ENCODE measurements at regions not wholly inside any gene's neighbourhood (a gene's known extent, or its start where the extent isn't known, plus 50 kb on each side); places are given as distances from the start of the nearest gene placed in this dataset.

GRCh38 chr4:85126991-85127591 is 160.6 kb upstream of the WDFY3 start:
- TF ChIP-seq, protein P1, sequence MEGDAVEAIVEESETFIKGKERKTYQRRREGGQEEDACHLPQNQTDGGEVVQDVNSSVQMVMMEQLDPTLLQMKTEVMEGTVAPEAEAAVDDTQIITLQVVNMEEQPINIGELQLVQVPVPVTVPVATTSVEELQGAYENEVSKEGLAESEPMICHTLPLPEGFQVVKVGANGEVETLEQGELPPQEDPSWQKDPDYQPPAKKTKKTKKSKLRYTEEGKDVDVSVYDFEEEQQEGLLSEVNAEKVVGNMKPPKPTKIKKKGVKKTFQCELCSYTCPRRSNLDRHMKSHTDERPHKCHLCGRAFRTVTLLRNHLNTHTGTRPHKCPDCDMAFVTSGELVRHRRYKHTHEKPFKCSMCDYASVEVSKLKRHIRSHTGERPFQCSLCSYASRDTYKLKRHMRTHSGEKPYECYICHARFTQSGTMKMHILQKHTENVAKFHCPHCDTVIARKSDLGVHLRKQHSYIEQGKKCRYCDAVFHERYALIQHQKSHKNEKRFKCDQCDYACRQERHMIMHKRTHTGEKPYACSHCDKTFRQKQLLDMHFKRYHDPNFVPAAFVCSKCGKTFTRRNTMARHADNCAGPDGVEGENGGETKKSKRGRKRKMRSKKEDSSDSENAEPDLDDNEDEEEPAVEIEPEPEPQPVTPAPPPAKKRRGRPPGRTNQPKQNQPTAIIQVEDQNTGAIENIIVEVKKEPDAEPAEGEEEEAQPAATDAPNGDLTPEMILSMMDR (IDR thresholded peaks at IDR 0.05 in 4 of 5, conservative IDR thresholded peaks at IDR 0.05 in 1 of 5), result no peak
- TF ChIP-seq POLR2A (IDR thresholded peaks at IDR 0.05), result no peak
